Activated T-helper 2 cell treated with anti-CD3 and anti-CD28 coated beads, Interferon-gamma antibody, Interleukin-2, Interleukin-4, amounts not matched to agents 10 μg/mL and 5 μg/mL and 100 μg/mL, durations not matched to agents 14 hours and 24 hours and 36 hours (primary cell): ENCODE measurements at regions not wholly inside any gene's neighbourhood (a gene's known extent, or its start where the extent isn't known, plus 50 kb on each side); places are given as distances from the start of the nearest gene placed in this dataset.
"Not testable (repeated sequence)": the region's sequence is repeated elsewhere in the genome, so short reads cannot be mapped to it uniquely, and the experiment has no call there.

Experiments
- DNase-seq: peaks from one replicate; pipeline ENCODE4 v3.0.0; 2021; ENCODE audit warnings: low spot score
- H3K27ac Mint-ChIP-seq: one replicate; pipeline ENCODE4 v1.8.0; 2021; ENCODE audit warnings: mixed read lengths
- H3K27me3 Mint-ChIP-seq: one replicate; pipeline ENCODE4 v1.8.0; 2021; ENCODE audit warnings: low read depth, mixed read lengths
- H3K36me3 Mint-ChIP-seq: one replicate; pipeline ENCODE4 v1.8.0; 2021; ENCODE audit warnings: low read depth, mixed read lengths
- H3K4me1 Mint-ChIP-seq: one replicate; pipeline ENCODE4 v1.8.0; 2021; ENCODE audit warnings: low read depth, mixed read lengths
- H3K4me3 Mint-ChIP-seq: one replicate; pipeline ENCODE4 v1.8.0; 2021; ENCODE audit warnings: low read depth, mild to moderate bottlenecking, moderate library complexity, mixed read lengths
- H3K9me3 Mint-ChIP-seq: one replicate; pipeline ENCODE4 v1.8.0; 2021; ENCODE audit warnings: mixed read lengths
- intact Hi-C: fragments of 100-400 bp; cut with micrococcal nuclease; formaldehyde crosslinking; loops from one replicate; pipeline ENCODE4 v1.15.1; 2023

- no peak overlapping the region for H3K27ac Mint-ChIP-seq
- DNase-seq, result no peak
- H3K36me3 Mint-ChIP-seq, result peaks cover 5% of the 10 kb centered on the region
- intact Hi-C loops, result no loop called here
- H3K4me1 Mint-ChIP-seq, result peaks cover 17% of the 10 kb centered on the region
- H3K9me3 Mint-ChIP-seq, result peaks cover 19% of the 10 kb centered on the region
- H3K27me3 Mint-ChIP-seq, result peaks cover 33% of the 10 kb centered on the region
- no peak overlapping the region for H3K4me3 Mint-ChIP-seq
Measured at GRCh38 chr14:52150162-52150561, 81.3 kb upstream of the NID2 start.

DNA sequence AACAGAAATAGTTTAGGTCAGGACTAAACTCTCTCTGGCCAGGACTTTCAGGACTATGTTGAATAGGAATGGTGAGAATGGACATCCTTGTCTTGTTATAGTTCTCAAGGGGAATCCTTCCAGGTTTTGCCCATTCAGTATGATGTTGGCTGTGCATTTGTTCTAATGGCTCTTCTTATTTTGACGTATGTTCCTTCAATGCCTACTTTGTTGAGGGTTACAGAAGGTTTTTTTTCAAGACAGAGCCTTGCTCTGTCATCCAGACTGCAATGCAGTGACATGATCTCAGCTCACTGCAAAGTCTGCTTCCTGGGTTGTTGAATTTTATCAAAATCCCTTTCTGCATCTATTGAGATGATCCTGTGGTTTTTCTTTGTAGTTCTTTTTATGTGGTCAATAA lies 79.5 kb upstream of the NID2 start:
- no peak for DNase-seq
- Mint-ChIP-seq H3K36me3 (no peaks in the 10 kb centered on the region), H3K4me1 (peaks cover 4% of the 10 kb centered on the region), H3K27me3 (peaks cover 33% of the 10 kb centered on the region), H3K4me3 (no peak overlapping the region), H3K27ac (no peak overlapping the region), H3K9me3 (peaks cover 6% of the 10 kb centered on the region)
- intact Hi-C loops, result no loop called here

DNA sequence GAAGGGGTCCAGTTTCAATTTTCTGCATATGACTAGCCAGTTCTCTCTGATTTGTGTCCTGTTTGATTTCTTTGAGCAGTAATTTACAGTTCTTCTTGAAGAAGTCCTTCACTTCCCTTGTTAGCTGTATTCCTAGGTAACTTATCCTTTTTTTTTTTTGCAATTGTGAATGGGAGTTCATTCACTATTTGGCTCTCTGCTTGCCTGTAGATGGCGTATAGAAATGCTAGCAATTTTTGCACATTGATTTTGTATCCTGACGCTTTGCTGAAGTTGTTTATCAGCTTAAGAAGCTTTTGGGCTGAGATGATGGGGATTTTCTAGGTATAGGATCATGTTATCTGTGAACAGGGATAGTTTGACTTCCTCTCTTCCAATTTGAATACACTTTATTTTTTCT lies 77.6 kb upstream of the NID2 start:
- Mint-ChIP-seq H3K36me3 (no peaks in the 10 kb centered on the region), H3K27ac (no peak overlapping the region), H3K27me3 (peaks cover 33% of the 10 kb centered on the region), H3K4me1 (peaks cover 4% of the 10 kb centered on the region), H3K4me3 (no peak overlapping the region), H3K9me3 (no peaks in the 10 kb centered on the region)
- intact Hi-C loops, result no loop called here
- no peak for DNase-seq

GRCh38 chr14:52144099-52144498 lies 75.2 kb upstream of the NID2 start:
- H3K9me3 Mint-ChIP-seq, intact Hi-C loops, H3K4me1 Mint-ChIP-seq, H3K36me3 Mint-ChIP-seq, H3K27ac Mint-ChIP-seq, DNase-seq, H3K4me3 Mint-ChIP-seq: not testable (repeated sequence)
- H3K27me3 Mint-ChIP-seq, result peaks cover 19% of the 10 kb centered on the region

DNA sequence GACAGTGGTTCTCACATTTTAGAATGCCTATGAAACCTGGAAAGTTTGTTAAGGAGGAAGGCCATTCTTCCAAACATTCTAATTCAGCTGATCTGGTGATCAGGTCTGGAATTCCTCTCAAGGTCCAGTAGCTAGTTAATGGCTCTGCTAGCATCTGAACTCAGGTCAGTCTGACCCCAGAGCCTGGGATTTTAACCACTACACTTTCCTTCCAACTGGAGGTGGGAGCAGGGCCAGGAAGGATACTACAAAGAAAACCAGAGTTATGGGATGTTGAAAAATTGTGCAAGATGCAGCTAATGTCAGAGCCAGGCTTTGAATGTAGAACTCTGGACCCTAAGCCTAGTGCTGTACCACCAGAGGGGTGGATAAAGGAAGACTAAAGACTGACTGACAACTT lies 73.6 kb upstream of the NID2 start:
- Mint-ChIP-seq H3K9me3 (peaks cover 2% of the 10 kb centered on the region), H3K27me3 (peaks cover 11% of the 10 kb centered on the region), H3K36me3 (no peaks in the 10 kb centered on the region), H3K4me1 (no peaks in the 10 kb centered on the region), H3K27ac (no peak overlapping the region), H3K4me3 (no peak overlapping the region)
- intact Hi-C loops, result no loop called here
- no peak for DNase-seq

DNA sequence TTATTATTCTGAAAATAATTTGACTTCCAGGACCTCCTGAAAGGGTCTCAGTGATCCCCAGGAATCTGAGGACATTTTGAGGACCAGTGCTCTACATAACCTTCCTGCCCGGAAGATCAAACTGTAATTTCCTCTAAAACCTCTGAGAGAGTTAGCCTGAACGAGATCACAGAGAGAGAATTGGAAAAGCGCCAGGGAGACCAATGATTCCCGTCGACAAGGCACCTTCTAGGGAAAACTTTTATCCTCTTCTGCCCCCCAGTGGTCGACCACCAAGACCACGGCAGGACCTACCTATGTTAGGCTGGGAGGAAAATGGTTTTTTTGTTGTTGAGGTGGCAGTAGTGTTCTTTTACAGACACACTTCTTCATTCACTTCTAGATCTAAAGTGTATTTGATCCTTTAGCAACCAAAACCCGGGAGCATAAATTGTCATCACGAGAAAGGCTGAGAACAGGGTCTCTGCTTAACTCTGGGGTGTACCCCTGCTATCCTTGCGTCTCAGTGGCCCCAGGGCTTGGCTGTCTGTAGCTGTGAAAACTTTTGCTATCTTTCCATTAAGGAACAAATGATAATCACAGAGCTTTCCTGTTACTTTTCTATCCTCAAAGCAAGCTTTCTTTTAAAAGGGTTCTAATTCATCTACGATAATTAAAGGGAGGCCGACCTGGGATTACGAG lies 62.9 kb upstream of the NID2 start:
- intact Hi-C loops, result no loop called here

DNA sequence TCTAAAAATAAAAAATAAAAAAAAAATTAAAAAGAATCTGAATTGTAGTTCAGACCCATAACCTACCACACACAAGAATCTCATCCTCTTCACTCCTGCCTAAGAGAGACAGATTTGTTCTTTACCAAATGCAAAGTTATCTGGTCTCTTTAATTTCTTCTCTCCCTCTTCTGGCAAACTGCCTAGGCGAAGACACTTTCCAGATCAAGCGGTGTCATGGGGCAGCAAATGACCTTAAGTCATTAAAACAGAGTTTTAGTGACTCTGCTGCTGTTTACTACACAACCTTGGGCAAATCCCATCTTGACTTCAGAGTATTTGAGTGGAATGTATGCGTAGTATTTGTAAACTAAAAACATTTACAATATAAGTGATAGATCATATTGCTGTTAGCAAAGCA lies 60.9 kb upstream of the NID2 start:
- peaks cover 6% of the 10 kb centered on the region for H3K9me3 Mint-ChIP-seq
- no peaks in the 10 kb centered on the region for H3K36me3 Mint-ChIP-seq
- H3K27me3 Mint-ChIP-seq, result peaks cover 18% of the 10 kb centered on the region
- peaks cover 17% of the 10 kb centered on the region for H3K4me1 Mint-ChIP-seq
- DNase-seq, result no peak
- intact Hi-C loops, result loop anchor here (5.0 kb wide), 1 partner anchor 137 kb away; no protein-coding TSS in a partner anchor
- H3K4me3 Mint-ChIP-seq, result no peak overlapping the region
- no peak overlapping the region for H3K27ac Mint-ChIP-seq

More for the DNA sequence above, 62.9 kb upstream of the NID2 start:
- H3K4me1 Mint-ChIP-seq, result peaks cover 4% of the 10 kb centered on the region
- no peak overlapping the region for H3K27ac Mint-ChIP-seq
- no peak for DNase-seq
- H3K27me3 Mint-ChIP-seq, result peaks cover 13% of the 10 kb centered on the region
- H3K4me3 Mint-ChIP-seq, result no peak overlapping the region
- peaks cover 17% of the 10 kb centered on the region for H3K9me3 Mint-ChIP-seq
- peaks cover 3% of the 10 kb centered on the region for H3K36me3 Mint-ChIP-seq

GRCh38 chr14:52125885-52126284 lies 57.0 kb upstream of the NID2 start:
- no peaks in the 10 kb centered on the region for H3K9me3 Mint-ChIP-seq
- no peak overlapping the region for H3K27ac Mint-ChIP-seq
- H3K4me1 Mint-ChIP-seq, result peaks cover 14% of the 10 kb centered on the region
- H3K27me3 Mint-ChIP-seq, result peaks cover 19% of the 10 kb centered on the region
- no peak overlapping the region for H3K4me3 Mint-ChIP-seq
- DNase-seq, result no peak
- intact Hi-C loops, result loop anchor here (5.0 kb wide), 1 partner anchor 134 kb away; no protein-coding TSS in a partner anchor
- H3K36me3 Mint-ChIP-seq, result no peaks in the 10 kb centered on the region

- H3K4me1 Mint-ChIP-seq, result peaks cover 14% of the 10 kb centered on the region
- H3K9me3 Mint-ChIP-seq, result no peaks in the 10 kb centered on the region
- intact Hi-C loops, result loop anchor here (5.0 kb wide), 1 partner anchor 133 kb away; no protein-coding TSS in a partner anchor
- no peak overlapping the region for H3K27ac Mint-ChIP-seq
- no peaks in the 10 kb centered on the region for H3K36me3 Mint-ChIP-seq
- no peak for DNase-seq
- H3K4me3 Mint-ChIP-seq, result no peak overlapping the region
- peaks cover 20% of the 10 kb centered on the region for H3K27me3 Mint-ChIP-seq
Measured at GRCh38 chr14:52124791-52125684, 56.2 kb upstream of the NID2 start.

DNA sequence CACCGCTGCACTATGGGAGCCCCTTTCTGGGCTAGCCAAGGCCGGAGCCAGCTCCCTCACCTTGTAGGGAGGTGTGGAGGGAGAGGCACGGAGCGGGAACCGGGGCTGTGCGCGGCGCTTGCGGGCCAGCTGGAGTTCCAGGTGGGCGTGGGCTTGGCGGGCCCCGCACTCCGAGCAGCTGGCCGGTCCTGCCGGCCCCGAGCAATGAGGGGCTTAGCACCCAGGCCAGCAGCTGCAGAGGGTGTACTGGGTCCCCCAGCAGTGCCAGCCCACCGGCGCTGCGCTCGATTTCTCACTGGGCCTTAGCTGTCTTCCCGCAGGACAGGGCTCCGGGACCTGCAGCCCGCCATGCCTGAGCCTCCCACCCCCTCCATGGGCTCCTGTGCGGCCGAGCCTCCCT lies 53.3 kb upstream of the NID2 start:
- DNase-seq, H3K4me3 Mint-ChIP-seq, H3K36me3 Mint-ChIP-seq, H3K27ac Mint-ChIP-seq, intact Hi-C loops, H3K9me3 Mint-ChIP-seq: not testable (repeated sequence)
- H3K4me1 Mint-ChIP-seq, result peaks cover 14% of the 10 kb centered on the region
- peaks cover 23% of the 10 kb centered on the region for H3K27me3 Mint-ChIP-seq

- no peak overlapping the region for H3K27ac Mint-ChIP-seq
- no peaks in the 10 kb centered on the region for H3K9me3 Mint-ChIP-seq
- H3K4me3 Mint-ChIP-seq, result no peak overlapping the region
- DNase-seq, result no peak
- H3K4me1 Mint-ChIP-seq, result peaks cover 13% of the 10 kb centered on the region
- intact Hi-C loops, result no loop called here
- peaks cover 27% of the 10 kb centered on the region for H3K27me3 Mint-ChIP-seq
- no peaks in the 10 kb centered on the region for H3K36me3 Mint-ChIP-seq
Measured at GRCh38 chr14:52121441-52121840, 52.6 kb upstream of the NID2 start.

DNA sequence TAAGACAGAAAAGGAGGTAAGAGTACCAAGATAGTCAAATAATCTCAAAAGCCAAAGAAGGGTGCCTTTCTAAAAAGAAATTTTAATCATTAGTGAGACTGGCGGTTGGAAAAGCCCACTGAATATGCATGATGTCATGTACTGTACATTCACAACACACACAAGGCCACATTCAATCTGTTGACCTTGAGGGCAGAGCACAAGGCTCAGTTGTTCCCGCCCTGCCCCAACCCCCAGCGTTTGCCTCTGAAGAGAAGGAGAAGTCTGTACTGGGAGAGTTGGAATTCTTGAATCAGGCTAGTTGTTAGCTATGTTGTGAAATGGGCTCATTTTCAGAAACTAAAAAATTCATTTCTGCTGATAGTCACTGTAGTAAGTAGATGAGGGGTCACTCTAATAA lies 50.2 kb upstream of the NID2 start:
- H3K4me1 Mint-ChIP-seq, result no peaks in the 10 kb centered on the region
- no peaks in the 10 kb centered on the region for H3K36me3 Mint-ChIP-seq
- H3K27ac Mint-ChIP-seq, result no peak overlapping the region
- no peaks in the 10 kb centered on the region for H3K9me3 Mint-ChIP-seq
- DNase-seq, result no peak
- intact Hi-C loops, result no loop called here
- no peak overlapping the region for H3K4me3 Mint-ChIP-seq
- H3K27me3 Mint-ChIP-seq, result peaks cover 25% of the 10 kb centered on the region
